ENCODE measurements at regions not wholly inside any gene's neighbourhood (a gene's known extent, or its start where the extent isn't known, plus 50 kb on each side); places are given as distances from the start of the nearest gene placed in this dataset.
"Not testable (repeated sequence)": the region's sequence is repeated elsewhere in the genome, so short reads cannot be mapped to it uniquely, and the experiment has no call there.

- Histone ChIP-seq H3K9me3 (ENCODE audit: low read length) (no peaks in the 10 kb centered on the region), H3F3A (ENCODE audit: low read length, unreplicated experiment) (no peaks in the 10 kb centered on the region), H2AFZ (ENCODE audit: low read length) (no peak overlapping the region), H3K4me3 (ENCODE audit: low read length) (no peak overlapping the region), H4K20me1 (ENCODE audit: low read length) (no peaks in the 10 kb centered on the region), H3K4me1 (ENCODE audit: insufficient read depth, low read length) (no peaks in the 10 kb centered on the region), H3K9me2 (replicated peaks; ENCODE audit: low read length) (no peaks in the 10 kb centered on the region), H3K9ac (ENCODE audit: low read length) (no peak overlapping the region), H3K36me3 (ENCODE audit: low read depth, low read length) (no peaks in the 10 kb centered on the region), H3K27ac (ENCODE audit: low read length) (no peak overlapping the region), H3K27me3 (ENCODE audit: low read length) (peaks cover 14% of the 10 kb centered on the region), H3K79me2 (ENCODE audit: low read length) (no peaks in the 10 kb centered on the region), H3K4me2 (ENCODE audit: low read length) (no peak overlapping the region)
- ChIA-PET POLR2A (ENCODE audit: unreplicated experiment) (no interaction called here), CTCF (no interaction called here)
- DNase-seq (no peak), ATAC-seq (no peak)
- no TSS peak for BruUV-seq (replicated peaks)
- intact Hi-C loops (cut with micrococcal nuclease): no loop called here
- TF ChIP-seq CTCF (conservative IDR thresholded peaks at IDR 0.05; ENCODE audit: low read depth, low read length): no peak
- no peak for TF ChIP-seq EZH2phosphoT487 (IDR thresholded peaks at IDR 0.05; ENCODE audit: borderline replicate concordance, low read length)
Measured at GRCh38 chr10:122774231-122774630, 71.4 kb downstream of the CUZD1 start.

- H4K20me1 ChIP-seq (ENCODE audit: low read length); H3K9me2 ChIP-seq (replicated peaks; ENCODE audit: low read length); H2AFZ ChIP-seq (ENCODE audit: low read length); H3K4me3 ChIP-seq (ENCODE audit: low read length); H3K27ac ChIP-seq (ENCODE audit: low read length); intact Hi-C loops (cut with micrococcal nuclease); POLR2A ChIA-PET (ENCODE audit: unreplicated experiment); H3K36me3 ChIP-seq (ENCODE audit: low read depth, low read length); BruUV-seq (replicated peaks); H3K9me3 ChIP-seq (ENCODE audit: low read length); H3K27me3 ChIP-seq (ENCODE audit: low read length); H3K4me1 ChIP-seq (ENCODE audit: insufficient read depth, low read length); H3K9ac ChIP-seq (ENCODE audit: low read length); H3F3A ChIP-seq (ENCODE audit: low read length, unreplicated experiment); ATAC-seq; DNase-seq; CTCF ChIA-PET; H3K79me2 ChIP-seq (ENCODE audit: low read length); H3K4me2 ChIP-seq (ENCODE audit: low read length): not testable (repeated sequence)
Measured at GRCh38 chr10:122771404-122771803, 71.8 kb upstream of the C10orf120 start.

GRCh38 chr10:122768389-122768745, 68.7 kb upstream of the C10orf120 start:
- no peaks in the 10 kb centered on the region for H3K79me2 ChIP-seq (ENCODE audit: low read length)
- TF ChIP-seq EZH2phosphoT487 (IDR thresholded peaks at IDR 0.05; ENCODE audit: borderline replicate concordance, low read length) (no peak), EZH2 (IDR thresholded peaks at IDR 0.05; ENCODE audit: low read length, unreplicated experiment) (no peak), CTCF (conservative IDR thresholded peaks at IDR 0.05; ENCODE audit: low read depth, low read length) (no peak)
- intact Hi-C loops (cut with micrococcal nuclease): no loop called here
- H3K4me1 ChIP-seq (ENCODE audit: insufficient read depth, low read length): no peaks in the 10 kb centered on the region
- H3F3A ChIP-seq (ENCODE audit: low read length, unreplicated experiment): no peaks in the 10 kb centered on the region
- POLR2A ChIA-PET (ENCODE audit: unreplicated experiment): no interaction called here
- H3K27ac ChIP-seq (ENCODE audit: low read length): no peak overlapping the region
- no peaks in the 10 kb centered on the region for H3K9me3 ChIP-seq (ENCODE audit: low read length)
- H3K9ac ChIP-seq (ENCODE audit: low read length): no peak overlapping the region
- H3K4me3 ChIP-seq (ENCODE audit: low read length): no peak overlapping the region
- DNase-seq: no peak
- no peaks in the 10 kb centered on the region for H4K20me1 ChIP-seq (ENCODE audit: low read length)
- ATAC-seq: no peak
- no peaks in the 10 kb centered on the region for H3K36me3 ChIP-seq (ENCODE audit: low read depth, low read length)
- H3K9me2 ChIP-seq (replicated peaks; ENCODE audit: low read length): no peaks in the 10 kb centered on the region
- H2AFZ ChIP-seq (ENCODE audit: low read length): no peak overlapping the region
- BruUV-seq (replicated peaks): no TSS peak
- peaks cover 1% of the 10 kb centered on the region; the same call in 1 of the 2 replicates for H3K27me3 ChIP-seq (ENCODE audit: low read length)
- H3K4me2 ChIP-seq (ENCODE audit: low read length): no peak overlapping the region
- CTCF ChIA-PET: no interaction called here
